ENCODE measurements at regions not wholly inside any gene's neighbourhood (a gene's known extent, or its start where the extent isn't known, plus 50 kb on each side); places are given as distances from the start of the nearest gene placed in this dataset.

GRCh38 chr1:76705560-76705959, 161.7 kb upstream of the ST6GALNAC5 start:
- Mint-ChIP-seq H3K27me3 (ENCODE audit: insufficient read depth, low read depth, poor library complexity) (no peaks in the 10 kb centered on the region), H3K9me3 (no peaks in the 10 kb centered on the region), H3K4me1 (no peaks in the 10 kb centered on the region), H3K27ac (no peak overlapping the region), H3K4me3 (no peak overlapping the region), H3K36me3 (ENCODE audit: low read depth) (no peaks in the 10 kb centered on the region)
- Histone ChIP-seq H4K20me1 (replicated peaks; ENCODE audit: insufficient read depth) (no peaks in the 10 kb centered on the region), H3K9me2 (ENCODE audit: insufficient read depth) (no peaks in the 10 kb centered on the region), H2AFZ (no peak overlapping the region), H3F3A (replicated peaks; ENCODE audit: low read depth) (no peaks in the 10 kb centered on the region), H3K79me2 (replicated peaks; ENCODE audit: insufficient read depth) (no peaks in the 10 kb centered on the region), H3K4me2 (no peak overlapping the region), H3K4me3 (no peak overlapping the region), H3K36me3 (ENCODE audit: insufficient read depth) (no peaks in the 10 kb centered on the region), H3K4me1 (ENCODE audit: insufficient read depth) (no peaks in the 10 kb centered on the region), H3K27me3 (ENCODE audit: insufficient read depth) (no peaks in the 10 kb centered on the region), H3K27ac (ENCODE audit: low read depth) (no peak overlapping the region)
- ATAC-seq, result no peak
- no peak for TF ChIP-seq ZNF331 (CRISPR knock-in tag; IDR thresholded peaks at IDR 0.05; ENCODE audit: low read depth)
- no peak for TF ChIP-seq REST (IDR thresholded peaks at IDR 0.05; ENCODE audit: unreplicated experiment)
- no peak for TF ChIP-seq EZH2 (IDR thresholded peaks at IDR 0.05; ENCODE audit: low read depth, unreplicated experiment)
- TF ChIP-seq EZH2phosphoT487 (IDR thresholded peaks at IDR 0.05; ENCODE audit: unreplicated experiment), result no peak
- TF ChIP-seq STAT1 (IDR thresholded peaks at IDR 0.05; ENCODE audit: unreplicated experiment), result no peak
- TF ChIP-seq JUNB (IDR thresholded peaks at IDR 0.05; ENCODE audit: unreplicated experiment), result no peak
- TF ChIP-seq CTCF (conservative IDR thresholded peaks at IDR 0.05; ENCODE audit: low read depth in 2 of 2), result no peak
- no peak for TF ChIP-seq ZNF462 (CRISPR knock-in tag; IDR thresholded peaks at IDR 0.05)
- TF ChIP-seq CREB1 (CRISPR knock-in tag; IDR thresholded peaks at IDR 0.05; ENCODE audit: low read depth), result no peak
- no peak for TF ChIP-seq NANOG (IDR thresholded peaks at IDR 0.05; ENCODE audit: borderline replicate concordance)
- TF ChIP-seq ETS1 (IDR thresholded peaks at IDR 0.05), result no peak
- TF ChIP-seq ZNF114 (CRISPR knock-in tag; IDR thresholded peaks at IDR 0.05), result no peak
- DNase-seq (ENCODE audit: low spot score), result no peak
